ENCODE measurements at regions not wholly inside any gene's neighbourhood (a gene's known extent, or its start where the extent isn't known, plus 50 kb on each side); places are given as distances from the start of the nearest gene placed in this dataset.

GRCh38 chr7:41825927-41826480, 123.1 kb upstream of the INHBA start:
- no peak for ATAC-seq
- TF ChIP-seq CTCF (IDR thresholded peaks at IDR 0.05): no peak
- intact Hi-C loops (cut with DNase I): no loop called here

GRCh38 chr7:41824284-41824683, 121.4 kb upstream of the INHBA start:
- DNase-seq (no peak), ATAC-seq (no peak)
- Histone ChIP-seq H3K4me1 (no peaks in the 10 kb centered on the region), H3K9me3 (no peaks in the 10 kb centered on the region), H3K27ac (no peak overlapping the region), H3K36me3 (no peaks in the 10 kb centered on the region), H3K4me3 (no peak overlapping the region), H3K27me3 (no peaks in the 10 kb centered on the region)
- intact Hi-C loops (cut with DNase I): no loop called here
- TF ChIP-seq CTCF (IDR thresholded peaks at IDR 0.05): no peak

More at GRCh38 chr7:41825927-41826480, 123.1 kb upstream of the INHBA start:
- H3K27me3 ChIP-seq: no peaks in the 10 kb centered on the region
- no peaks in the 10 kb centered on the region for H3K36me3 ChIP-seq
- H3K9me3 ChIP-seq: no peaks in the 10 kb centered on the region
- H3K27ac ChIP-seq: no peak overlapping the region
- no peak overlapping the region for H3K4me3 ChIP-seq
- no peak for DNase-seq
- no peaks in the 10 kb centered on the region for H3K4me1 ChIP-seq

- no peak for TF ChIP-seq CTCF (IDR thresholded peaks at IDR 0.05)
- H3K27ac ChIP-seq: no peak overlapping the region
- no peaks in the 10 kb centered on the region for H3K4me1 ChIP-seq
- no peaks in the 10 kb centered on the region for H3K36me3 ChIP-seq
- H3K4me3 ChIP-seq: no peak overlapping the region
- no peaks in the 10 kb centered on the region for H3K9me3 ChIP-seq
- intact Hi-C loops (cut with DNase I): no loop called here
- DNase-seq (no peak), ATAC-seq (no peak)
- H3K27me3 ChIP-seq: no peaks in the 10 kb centered on the region
Measured at GRCh38 chr7:41822259-41822817, 119.4 kb upstream of the INHBA start.

- Histone ChIP-seq H3K27ac (no peak overlapping the region), H3K27me3 (no peaks in the 10 kb centered on the region), H3K4me3 (no peak overlapping the region), H3K4me1 (no peaks in the 10 kb centered on the region), H3K9me3 (no peaks in the 10 kb centered on the region), H3K36me3 (no peaks in the 10 kb centered on the region)
- DNase-seq (no peak), ATAC-seq (no peak)
- no peak for TF ChIP-seq CTCF (IDR thresholded peaks at IDR 0.05)
- intact Hi-C loops (cut with DNase I): no loop called here
Measured at GRCh38 chr7:41821521-41822213, 118.8 kb upstream of the INHBA start.

GRCh38 chr7:41820111-41820671, 117.3 kb upstream of the INHBA start:
- Histone ChIP-seq H3K27me3 (no peaks in the 10 kb centered on the region), H3K27ac (no peak overlapping the region), H3K4me1 (no peaks in the 10 kb centered on the region), H3K4me3 (no peak overlapping the region), H3K9me3 (no peaks in the 10 kb centered on the region), H3K36me3 (no peaks in the 10 kb centered on the region)
- TF ChIP-seq CTCF (IDR thresholded peaks at IDR 0.05): no peak
- intact Hi-C loops (cut with DNase I): no loop called here
- ATAC-seq (no peak), DNase-seq (no peak)
